H1 (cell line): ENCODE measurements at regions not wholly inside any gene's neighbourhood (a gene's known extent, or its start where the extent isn't known, plus 50 kb on each side); places are given as distances from the start of the nearest gene placed in this dataset.

Source experiments
- CEBPB ChIP-seq: IDR thresholded peaks from 2 replicates; pipeline ENCODE4 v1.6.1; 2012; ENCODE audit warnings: low read depth, low read length
- EGR1 ChIP-seq: IDR thresholded peaks from 2 replicates; pipeline ENCODE4 v1.6.1; 2011; ENCODE audit warnings: low read depth, low read length, borderline replicate concordance
- JUN ChIP-seq: IDR thresholded peaks from 2 replicates; pipeline ENCODE4 v1.6.1; 2011; ENCODE audit warnings: low read depth, mild to moderate bottlenecking, improper control_type of control experiment, low read length
- POLR2A ChIP-seq, 2 experiments: IDR thresholded peaks; 1 replicate in 1 of 2; 2 replicates in 1 of 2; pipeline ENCODE4 v1.6.1; 2011; ENCODE audit warnings: low read depth in 2 of 2, low read length in 2 of 2, mild to moderate bottlenecking in 2 of 2; ENCODE audit errors: control extremely low read depth in 1 of 2
- RXRA ChIP-seq: IDR thresholded peaks from 2 replicates; pipeline ENCODE4 v1.6.1; 2011; ENCODE audit warnings: low read depth, mild to moderate bottlenecking, low read length, moderate library complexity; ENCODE audit not compliant: insufficient read depth
- SP2 ChIP-seq: IDR thresholded peaks from 2 replicates; pipeline ENCODE4 v1.6.1; 2012; ENCODE audit warnings: mild to moderate bottlenecking, low read length, inconsistent platforms
- SRF ChIP-seq: IDR thresholded peaks from 2 replicates; pipeline ENCODE4 v1.6.1; 2011; ENCODE audit warnings: mild to moderate bottlenecking, low read depth, low read length, moderate library complexity
- TAF1 ChIP-seq: IDR thresholded peaks from 2 replicates; pipeline ENCODE4 v1.6.1; 2011; ENCODE audit warnings: mild to moderate bottlenecking, low read depth, low read length
- TAF7 ChIP-seq: optimal IDR thresholded peaks from 2 replicates; pipeline ENCODE3; 2011; ENCODE audit warnings: low read depth, mild to moderate bottlenecking, inconsistent platforms, low read length, moderate library complexity, borderline replicate concordance
- TF ChIP-seq, protein P1 (sequence below), 3 experiments: IDR thresholded peaks; 1 replicate in 2 of 3; 2 replicates in 1 of 3; pipeline versions ENCODE4 v1.5.1 to v1.6.1; 2011; ENCODE audit warnings: low read length in 3 of 3, mild to moderate bottlenecking in 3 of 3, inconsistent platforms in 2 of 3, low read depth in 1 of 3, moderate library complexity in 1 of 3; ENCODE audit not compliant: insufficient read depth in 1 of 3; ENCODE audit errors: control extremely low read depth in 1 of 3
- TF ChIP-seq, protein P2 (sequence below): IDR thresholded peaks from 2 replicates; pipeline ENCODE4 v1.6.1; 2012; ENCODE audit warnings: inconsistent platforms

DNA sequence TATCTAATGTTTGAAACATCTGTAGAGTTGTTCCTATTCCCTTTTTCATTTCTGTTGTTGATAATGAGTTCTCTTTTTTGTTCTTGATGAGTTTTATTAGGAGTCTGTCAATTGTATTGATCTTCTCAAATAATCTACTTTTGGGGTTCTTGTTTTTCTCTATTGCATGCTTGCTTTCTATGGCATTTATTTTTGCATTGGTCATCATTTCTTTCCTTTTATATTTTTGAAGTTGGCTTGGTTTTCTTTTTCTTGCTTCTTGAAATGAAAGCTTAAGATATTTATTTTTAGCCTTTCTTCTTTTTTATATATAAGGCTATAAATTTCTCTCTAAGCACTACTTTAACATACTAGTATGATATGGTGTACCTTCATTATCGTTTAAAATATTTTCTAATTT is 381.8 kb downstream of the NPHP4 start (continued):
- TF ChIP-seq, protein P1, sequence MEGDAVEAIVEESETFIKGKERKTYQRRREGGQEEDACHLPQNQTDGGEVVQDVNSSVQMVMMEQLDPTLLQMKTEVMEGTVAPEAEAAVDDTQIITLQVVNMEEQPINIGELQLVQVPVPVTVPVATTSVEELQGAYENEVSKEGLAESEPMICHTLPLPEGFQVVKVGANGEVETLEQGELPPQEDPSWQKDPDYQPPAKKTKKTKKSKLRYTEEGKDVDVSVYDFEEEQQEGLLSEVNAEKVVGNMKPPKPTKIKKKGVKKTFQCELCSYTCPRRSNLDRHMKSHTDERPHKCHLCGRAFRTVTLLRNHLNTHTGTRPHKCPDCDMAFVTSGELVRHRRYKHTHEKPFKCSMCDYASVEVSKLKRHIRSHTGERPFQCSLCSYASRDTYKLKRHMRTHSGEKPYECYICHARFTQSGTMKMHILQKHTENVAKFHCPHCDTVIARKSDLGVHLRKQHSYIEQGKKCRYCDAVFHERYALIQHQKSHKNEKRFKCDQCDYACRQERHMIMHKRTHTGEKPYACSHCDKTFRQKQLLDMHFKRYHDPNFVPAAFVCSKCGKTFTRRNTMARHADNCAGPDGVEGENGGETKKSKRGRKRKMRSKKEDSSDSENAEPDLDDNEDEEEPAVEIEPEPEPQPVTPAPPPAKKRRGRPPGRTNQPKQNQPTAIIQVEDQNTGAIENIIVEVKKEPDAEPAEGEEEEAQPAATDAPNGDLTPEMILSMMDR (IDR thresholded peaks at IDR 0.05; ENCODE audit: control extremely low read depth in 1 of 3, insufficient read depth in 1 of 3, low read depth in 1 of 3, low read length in 3 of 3), result no peak
- TF ChIP-seq, protein P2, sequence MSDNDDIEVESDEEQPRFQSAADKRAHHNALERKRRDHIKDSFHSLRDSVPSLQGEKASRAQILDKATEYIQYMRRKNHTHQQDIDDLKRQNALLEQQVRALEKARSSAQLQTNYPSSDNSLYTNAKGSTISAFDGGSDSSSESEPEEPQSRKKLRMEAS, result no peak
- no peak for TF ChIP-seq TAF1
- TF ChIP-seq TAF7, result no peak
- TF ChIP-seq RXRA, result no peak
- TF ChIP-seq SRF, result no peak
- TF ChIP-seq CEBPB, result no peak
- TF ChIP-seq EGR1, result no peak
- TF ChIP-seq JUN, result no peak
- TF ChIP-seq POLR2A (IDR thresholded peaks at IDR 0.05; ENCODE audit: control extremely low read depth in 1 of 2, low read depth in 2 of 2, low read length in 2 of 2), result no peak
- no peak for TF ChIP-seq SP2
